T-helper 2 cell treated with Interferon-gamma antibody and Interleukin-4, amounts not matched to agents 100 ng/mL and 5 ng/mL, for 36 hours (primary cell): ENCODE measurements at regions not wholly inside any gene's neighbourhood (a gene's known extent, or its start where the extent isn't known, plus 50 kb on each side); places are given as distances from the start of the nearest gene placed in this dataset.

ENCODE experiments used
- intact Hi-C: fragments of 100-400 bp; cut with micrococcal nuclease; formaldehyde crosslinking; loops from one replicate; pipeline ENCODE4 v1.15.1; 2023

GRCh38 chr14:101118746-101119591, 215.4 kb upstream of the RTL1 start:
- intact Hi-C loops: no loop called here

- intact Hi-C loops: no loop called here
Measured at GRCh38 chr14:101119830-101120571, 216.5 kb upstream of the RTL1 start.

- intact Hi-C loops: no loop called here
Measured at GRCh38 chr14:101120641-101121507, 217.4 kb upstream of the RTL1 start.

GRCh38 chr14:101121508-101122139, 218.1 kb upstream of the RTL1 start:
- intact Hi-C loops: no loop called here

- intact Hi-C loops: no loop called here
Measured at GRCh38 chr14:101122237-101123141, 219.0 kb upstream of the RTL1 start.

- intact Hi-C loops: no loop called here
Measured at GRCh38 chr14:101123618-101124510, 220.3 kb upstream of the RTL1 start.

GRCh38 chr14:101124815-101125214, 221.3 kb upstream of the RTL1 start:
- intact Hi-C loops: no loop called here

GRCh38 chr14:101125313-101125712, 221.8 kb upstream of the RTL1 start:
- intact Hi-C loops: no loop called here

- intact Hi-C loops: no loop called here
Measured at GRCh38 chr14:101125719-101126651, 222.5 kb upstream of the RTL1 start.

GRCh38 chr14:101126731-101127130, 223.2 kb upstream of the RTL1 start:
- intact Hi-C loops: no loop called here

- intact Hi-C loops: no loop called here
Measured at GRCh38 chr14:101127224-101127623, 223.7 kb upstream of the RTL1 start.

- intact Hi-C loops: no loop called here
Measured at GRCh38 chr14:101128478-101129321, 225.2 kb upstream of the RTL1 start.

GRCh38 chr14:101129521-101130167, 226.1 kb upstream of the RTL1 start:
- intact Hi-C loops: no loop called here

GRCh38 chr14:101130861-101131260, 227.3 kb upstream of the RTL1 start:
- intact Hi-C loops: no loop called here

GRCh38 chr14:101131451-101131916, 228.0 kb upstream of the RTL1 start:
- intact Hi-C loops: no loop called here

GRCh38 chr14:101132051-101132571, 228.6 kb upstream of the RTL1 start:
- intact Hi-C loops: no loop called here
